Smooth muscle cell of the brain vasculature (primary cell): ENCODE measurements at regions not wholly inside any gene's neighbourhood (a gene's known extent, or its start where the extent isn't known, plus 50 kb on each side); places are given as distances from the start of the nearest gene placed in this dataset.

Source experiments
- DNase-seq: peaks from one replicate; pipeline ENCODE4 v3.0.0-alpha.2; 2012; ENCODE audit warnings: low read depth, low spot score

GRCh38 chr20:22404419-22405170 is 179.8 kb downstream of the FOXA2 start:
- DNase-seq: no peak

DNA sequence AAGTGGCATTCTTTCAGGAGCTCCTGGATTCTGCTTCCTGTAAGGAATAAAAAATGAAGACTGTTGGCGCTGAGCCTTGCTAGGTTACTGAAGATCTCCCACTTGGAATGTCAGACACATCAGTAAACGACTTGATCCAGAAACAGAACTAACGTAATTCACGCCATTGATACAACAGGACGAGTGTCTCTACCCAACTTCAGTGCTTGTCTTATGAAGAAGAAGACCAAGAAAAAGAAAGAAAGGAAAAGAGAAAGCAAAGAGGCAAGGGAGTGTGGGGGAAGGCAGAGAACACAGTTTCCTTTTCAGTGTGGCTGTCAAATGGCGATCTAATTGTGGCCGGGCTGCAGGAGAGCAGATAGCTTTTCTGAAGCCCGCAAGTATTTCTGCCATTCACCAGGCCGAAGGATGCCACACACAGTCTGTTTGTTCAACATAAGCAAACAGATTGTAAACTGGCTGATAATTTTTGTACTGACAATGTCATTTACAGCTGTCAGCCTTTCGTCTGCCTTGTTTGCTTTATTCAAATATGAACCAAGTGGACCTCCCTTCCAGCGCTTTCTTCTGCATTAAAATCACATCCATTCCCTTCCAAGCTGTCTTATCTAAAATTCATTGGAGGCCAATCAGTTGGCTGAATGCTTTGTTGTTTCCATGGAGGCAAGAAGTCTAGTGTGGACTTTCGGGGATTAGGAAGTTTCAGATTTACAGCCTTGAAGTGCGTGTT is 180.6 kb downstream of the FOXA2 start:
- no peak for DNase-seq

DNA sequence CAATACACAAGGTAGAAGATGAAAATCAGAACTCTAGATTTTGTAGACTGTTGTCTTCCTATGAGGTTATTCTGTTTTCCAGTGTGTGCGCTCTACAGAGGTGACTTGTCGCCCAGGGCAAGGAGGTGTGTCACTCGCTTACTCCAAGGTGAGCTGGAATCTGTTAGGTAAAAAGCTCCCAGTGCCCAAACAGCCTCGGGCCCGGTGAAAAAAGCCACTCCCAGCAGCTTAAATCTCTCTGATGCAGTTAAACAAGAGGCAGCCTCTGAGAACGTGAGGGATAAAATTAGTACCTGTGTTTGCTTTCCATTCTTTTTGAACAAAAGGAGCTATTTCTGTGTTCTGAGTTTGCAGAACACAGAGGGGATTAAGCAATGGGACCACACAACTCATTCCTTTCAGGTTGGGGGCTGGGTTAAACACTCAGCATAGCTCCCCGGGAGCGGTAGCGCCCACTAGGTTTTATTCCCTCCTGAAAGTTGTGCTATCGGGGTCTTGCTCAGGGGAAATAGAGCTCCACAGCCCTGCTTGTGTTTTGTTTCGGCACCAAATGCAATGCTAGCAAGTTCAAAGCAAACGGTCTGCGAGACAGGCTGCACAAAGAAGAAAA is 181.2 kb downstream of the FOXA2 start:
- DNase-seq: no peak

- no peak for DNase-seq
Measured at GRCh38 chr20:22402550-22402949, 181.8 kb downstream of the FOXA2 start.

GRCh38 chr20:22400440-22400839 is 183.9 kb downstream of the FOXA2 start:
- no peak for DNase-seq

- DNase-seq: no peak
Measured at GRCh38 chr20:22394583-22394982, 189.8 kb downstream of the FOXA2 start.

- no peak for DNase-seq
Measured at GRCh38 chr20:22390543-22390903, 193.8 kb downstream of the FOXA2 start.

- no peak for DNase-seq
Measured at GRCh38 chr20:22389836-22390542, 194.4 kb downstream of the FOXA2 start.

DNA sequence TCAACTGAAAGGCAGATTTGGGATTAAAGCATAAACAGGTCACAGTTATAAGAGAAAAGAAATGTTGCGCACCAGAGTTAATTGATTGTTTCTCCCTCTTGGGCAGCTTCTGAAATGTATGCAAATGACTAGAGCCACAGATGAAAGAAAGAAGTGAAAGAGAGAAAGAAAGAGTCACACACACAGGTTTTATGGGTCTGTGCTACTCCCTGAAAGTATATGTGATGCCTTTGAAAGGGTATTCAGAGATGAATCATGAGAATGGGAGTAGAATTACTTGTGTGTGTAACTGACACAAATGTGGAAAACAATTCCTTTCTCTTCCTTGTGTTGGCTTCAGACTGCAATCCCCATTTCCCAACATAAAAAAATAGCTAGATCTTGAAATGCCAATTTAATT is 196.9 kb downstream of the FOXA2 start:
- DNase-seq: no peak

- no peak for DNase-seq
Measured at GRCh38 chr20:22386306-22386623, 198.1 kb downstream of the FOXA2 start.

- DNase-seq: no peak
Measured at GRCh38 chr20:22385602-22386305, 198.6 kb downstream of the FOXA2 start.

- no peak for DNase-seq
Measured at GRCh38 chr20:22384978-22385377, 199.4 kb downstream of the FOXA2 start.

GRCh38 chr20:22383156-22383555 is 201.2 kb downstream of the FOXA2 start:
- DNase-seq: no peak

DNA sequence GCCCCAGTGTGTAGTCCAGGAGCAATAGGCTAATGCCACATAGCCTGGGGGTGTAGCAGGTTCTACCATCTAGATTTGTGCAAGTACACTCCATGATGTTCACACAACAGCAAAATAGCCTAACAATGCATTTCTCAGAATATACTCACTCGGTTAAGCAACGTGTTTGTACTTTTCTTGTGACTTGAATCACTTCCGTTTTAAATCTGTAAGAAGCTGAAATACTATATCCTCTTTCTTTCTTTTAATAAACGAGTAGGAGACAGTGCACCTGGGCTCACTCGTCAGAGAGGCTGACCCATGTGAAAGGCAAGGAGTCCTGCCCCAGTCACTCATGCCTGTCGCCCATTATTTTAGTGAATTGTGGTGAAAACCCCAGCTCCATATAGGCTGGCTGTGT is 201.6 kb downstream of the FOXA2 start:
- DNase-seq: no peak

GRCh38 chr20:22381812-22382416 is 202.5 kb downstream of the FOXA2 start:
- DNase-seq: no peak

DNA sequence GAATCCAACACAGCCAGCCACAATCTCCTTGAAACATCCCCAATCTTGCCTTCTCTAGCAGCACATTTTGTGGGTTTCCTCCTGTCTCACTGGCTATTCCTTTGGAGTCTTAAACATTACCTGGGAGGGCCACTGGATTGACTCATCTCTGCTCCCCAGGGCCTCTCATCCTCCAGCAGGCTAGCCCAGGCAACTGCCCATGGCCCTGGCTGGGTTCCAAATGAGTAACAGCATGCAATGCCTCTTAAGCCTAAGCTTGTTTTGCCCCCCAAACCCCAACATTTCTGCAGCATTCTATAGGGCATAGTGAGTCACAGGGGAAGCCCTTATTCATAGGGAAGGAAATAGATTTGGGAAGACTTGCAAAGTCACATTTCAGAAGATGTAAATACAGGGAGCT is 204.9 kb downstream of the FOXA2 start:
- DNase-seq: no peak

DNA sequence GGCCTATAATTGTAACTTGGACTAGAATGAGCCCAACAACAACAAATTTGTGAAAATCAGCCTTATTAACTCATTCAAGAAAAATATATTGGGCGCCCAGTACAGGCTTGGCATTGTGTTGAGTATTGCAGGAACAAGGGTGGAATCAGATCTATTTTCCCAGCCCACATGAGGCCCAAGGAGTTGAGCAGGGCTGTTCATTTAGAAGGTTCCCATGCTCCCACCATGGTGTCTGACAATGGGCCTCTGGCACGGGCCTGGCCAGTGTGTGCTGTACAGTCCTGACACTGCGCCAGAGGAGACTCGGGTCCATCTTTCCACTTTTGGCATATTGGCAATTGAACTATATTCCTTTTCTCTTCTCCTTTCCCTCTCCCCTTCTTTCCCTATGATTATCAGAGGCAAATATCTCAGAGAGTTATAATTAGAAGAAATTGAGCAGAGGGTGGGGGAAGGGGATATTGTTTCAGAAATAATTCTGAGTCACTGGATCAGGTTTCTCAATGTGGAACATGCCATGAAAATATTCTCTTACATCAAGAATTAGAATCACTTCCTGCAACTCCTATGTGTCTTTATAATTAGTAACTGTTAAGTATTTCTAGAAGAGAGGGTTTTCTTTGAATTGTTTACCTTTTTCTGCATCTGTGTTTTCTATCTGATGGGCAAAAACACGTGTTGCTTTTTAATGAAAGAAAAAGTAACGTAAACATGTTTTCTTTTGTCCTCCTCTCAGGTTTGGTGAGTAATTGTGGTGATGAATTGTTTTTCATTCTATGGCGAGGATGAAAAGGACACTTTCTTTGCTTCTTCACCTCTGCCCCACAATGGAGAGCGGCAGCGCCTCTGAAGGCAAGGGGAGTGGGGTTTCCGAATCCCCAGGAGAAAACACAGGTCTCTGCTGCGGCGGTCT is 209.4 kb downstream of the FOXA2 start:
- no peak for DNase-seq

DNA sequence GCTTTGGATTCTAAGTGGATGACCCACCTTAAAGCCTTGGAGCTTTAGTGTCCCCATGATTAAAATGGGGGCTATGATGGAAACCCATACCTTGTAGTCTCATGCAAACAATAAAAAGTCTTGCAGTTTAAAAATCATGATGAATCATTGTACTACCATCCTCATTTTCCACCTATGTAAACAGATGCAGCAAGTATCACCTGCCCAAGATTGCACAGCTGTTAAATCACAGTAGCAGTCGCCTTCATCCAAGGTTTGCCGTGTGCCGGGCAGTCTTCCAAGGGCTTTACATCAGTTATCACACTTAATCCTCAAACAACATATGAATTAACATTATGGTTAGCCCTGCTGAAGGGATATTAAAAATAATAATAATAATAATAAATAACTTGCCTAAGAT is 210.3 kb downstream of the FOXA2 start:
- no peak for DNase-seq

- no peak for DNase-seq
Measured at GRCh38 chr20:22373164-22373895, 211.0 kb downstream of the FOXA2 start.

GRCh38 chr20:22371843-22372242 is 212.5 kb downstream of the FOXA2 start:
- DNase-seq: no peak
